GM12878 (cell line): ENCODE measurements at regions not wholly inside any gene's neighbourhood (a gene's known extent, or its start where the extent isn't known, plus 50 kb on each side); places are given as distances from the start of the nearest gene placed in this dataset.
"Not testable (repeated sequence)": the region's sequence is repeated elsewhere in the genome, so short reads cannot be mapped to it uniquely, and the experiment has no call there.

Source experiments
- ATF7 ChIP-seq: fragments of 450-650 bp; IDR thresholded peaks from 2 replicates; pipeline ENCODE4 v1.6.1; 2016; ENCODE audit warnings: low read depth, mild to moderate bottlenecking
- BCL11A ChIP-seq: IDR thresholded peaks from 2 replicates; pipeline ENCODE4 v1.6.1; 2011; ENCODE audit warnings: low read depth, low read length
- CTCF ChIP-seq, 3 experiments: IDR thresholded peaks in 2 of 3; conservative IDR thresholded peaks in 1 of 3; 2 replicates each; pipeline ENCODE4 v1.5.1; 2011; ENCODE audit warnings: low read depth in 3 of 3, low read length in 3 of 3, mild to moderate bottlenecking in 3 of 3, control low read depth in 2 of 3, moderate library complexity in 2 of 3, inconsistent platforms in 1 of 3, mixed read lengths in 1 of 3; ENCODE audit not compliant: control insufficient read depth in 2 of 3, insufficient read depth in 1 of 3; ENCODE audit errors: extremely low read depth in 1 of 3
- EP300 ChIP-seq, 2 experiments: fragments of 150-350 bp in 1 of 2; IDR thresholded peaks; 2 replicates each; pipeline ENCODE4 v1.6.1; 2011 to 2012; ENCODE audit warnings: low read depth in 2 of 2, low read length in 2 of 2, borderline replicate concordance in 1 of 2, improper control_type of control experiment in 1 of 2, inconsistent platforms in 1 of 2; ENCODE audit not compliant: control insufficient read depth in 1 of 2
- MEF2A ChIP-seq: IDR thresholded peaks from 2 replicates; pipeline ENCODE4 v1.6.1; 2011; ENCODE audit warnings: low read depth, mild to moderate bottlenecking, low read length, moderate library complexity; ENCODE audit not compliant: insufficient read depth
- MYC ChIP-seq: IDR thresholded peaks from 2 replicates; pipeline ENCODE4 v1.6.1; 2011; ENCODE audit warnings: mild to moderate bottlenecking, low read length, moderate library complexity, inconsistent platforms; ENCODE audit not compliant: insufficient read depth, insufficient replicate concordance, insufficient read length, severe bottlenecking
- POLR2A ChIP-seq: IDR thresholded peaks from 2 replicates; pipeline ENCODE4 v1.6.1; 2011; ENCODE audit warnings: low read depth, mild to moderate bottlenecking, low read length
- SREBF2 ChIP-seq: IDR thresholded peaks from 2 replicates; pipeline ENCODE4 v1.6.1; 2012; ENCODE audit warnings: mild to moderate bottlenecking, low read length
- ZBTB4 ChIP-seq: fragments of 450-650 bp; formaldehyde crosslinking; IDR thresholded peaks from 2 replicates; pipeline ENCODE4 v1.4.0; 2022; ENCODE audit warnings: mild to moderate bottlenecking, moderate library complexity
- ZNF274 ChIP-seq: IDR thresholded peaks from one replicate; pipeline ENCODE4 v1.8.0; 2011; ENCODE audit not compliant: insufficient read length, insufficient read depth
- TF ChIP-seq, protein P1 (sequence below): IDR thresholded peaks from 2 replicates; pipeline ENCODE4 v1.6.1; 2012; ENCODE audit warnings: low read depth, low read length, improper control_type of control experiment
- TF ChIP-seq, protein P2 (sequence below): fragments of 450-650 bp; IDR thresholded peaks from 2 replicates; pipeline ENCODE4 v1.6.1; 2014; ENCODE audit warnings: mild to moderate bottlenecking
- TF ChIP-seq, protein P3 (sequence below): IDR thresholded peaks from 2 replicates; pipeline ENCODE4 v1.6.1; 2011; ENCODE audit warnings: borderline replicate concordance, low read depth, mild to moderate bottlenecking, moderate library complexity, mixed read lengths, low read length; ENCODE audit not compliant: insufficient read depth; ENCODE audit errors: extremely low read length
- TF ChIP-seq, protein P4 (sequence below): IDR thresholded peaks from 2 replicates; pipeline ENCODE4 v1.6.1; 2011; ENCODE audit warnings: mild to moderate bottlenecking, low read depth, low read length, moderate library complexity; ENCODE audit not compliant: insufficient replicate concordance

- TF ChIP-seq ATF7; ZBTB4 (CRISPR knock-in tag); MYC; CTCF (IDR thresholded peaks at IDR 0.05 in 2 of 3, conservative IDR thresholded peaks at IDR 0.05 in 1 of 3; ENCODE audit: control insufficient read depth in 2 of 3, extremely low read depth in 1 of 3, insufficient read depth in 1 of 3, low read depth in 3 of 3, low read length in 3 of 3); SREBF2; POLR2A; MEF2A; BCL11A; ZNF274; EP300 (IDR thresholded peaks at IDR 0.05; ENCODE audit: borderline replicate concordance in 1 of 2, control insufficient read depth in 1 of 2, low read depth in 2 of 2, low read length in 2 of 2): not testable (repeated sequence)
- TF ChIP-seq, protein P1, sequence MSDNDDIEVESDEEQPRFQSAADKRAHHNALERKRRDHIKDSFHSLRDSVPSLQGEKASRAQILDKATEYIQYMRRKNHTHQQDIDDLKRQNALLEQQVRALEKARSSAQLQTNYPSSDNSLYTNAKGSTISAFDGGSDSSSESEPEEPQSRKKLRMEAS: not testable (repeated sequence)
- TF ChIP-seq, protein P2, sequence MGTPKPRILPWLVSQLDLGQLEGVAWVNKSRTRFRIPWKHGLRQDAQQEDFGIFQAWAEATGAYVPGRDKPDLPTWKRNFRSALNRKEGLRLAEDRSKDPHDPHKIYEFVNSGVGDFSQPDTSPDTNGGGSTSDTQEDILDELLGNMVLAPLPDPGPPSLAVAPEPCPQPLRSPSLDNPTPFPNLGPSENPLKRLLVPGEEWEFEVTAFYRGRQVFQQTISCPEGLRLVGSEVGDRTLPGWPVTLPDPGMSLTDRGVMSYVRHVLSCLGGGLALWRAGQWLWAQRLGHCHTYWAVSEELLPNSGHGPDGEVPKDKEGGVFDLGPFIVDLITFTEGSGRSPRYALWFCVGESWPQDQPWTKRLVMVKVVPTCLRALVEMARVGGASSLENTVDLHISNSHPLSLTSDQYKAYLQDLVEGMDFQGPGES: not testable (repeated sequence)
- TF ChIP-seq, protein P3, sequence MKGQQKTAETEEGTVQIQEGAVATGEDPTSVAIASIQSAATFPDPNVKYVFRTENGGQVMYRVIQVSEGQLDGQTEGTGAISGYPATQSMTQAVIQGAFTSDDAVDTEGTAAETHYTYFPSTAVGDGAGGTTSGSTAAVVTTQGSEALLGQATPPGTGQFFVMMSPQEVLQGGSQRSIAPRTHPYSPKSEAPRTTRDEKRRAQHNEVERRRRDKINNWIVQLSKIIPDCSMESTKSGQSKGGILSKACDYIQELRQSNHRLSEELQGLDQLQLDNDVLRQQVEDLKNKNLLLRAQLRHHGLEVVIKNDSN: not testable (repeated sequence)
- TF ChIP-seq, protein P4, sequence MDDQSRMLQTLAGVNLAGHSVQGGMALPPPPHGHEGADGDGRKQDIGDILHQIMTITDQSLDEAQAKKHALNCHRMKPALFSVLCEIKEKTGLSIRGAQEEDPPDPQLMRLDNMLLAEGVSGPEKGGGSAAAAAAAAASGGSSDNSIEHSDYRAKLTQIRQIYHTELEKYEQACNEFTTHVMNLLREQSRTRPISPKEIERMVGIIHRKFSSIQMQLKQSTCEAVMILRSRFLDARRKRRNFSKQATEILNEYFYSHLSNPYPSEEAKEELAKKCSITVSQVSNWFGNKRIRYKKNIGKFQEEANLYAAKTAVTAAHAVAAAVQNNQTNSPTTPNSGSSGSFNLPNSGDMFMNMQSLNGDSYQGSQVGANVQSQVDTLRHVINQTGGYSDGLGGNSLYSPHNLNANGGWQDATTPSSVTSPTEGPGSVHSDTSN: not testable (repeated sequence)
Measured at GRCh38 chr2:87199228-87199627, 177.6 kb upstream of the PLGLB1 start.
